Spleen (tissue), 7 donors: ENCODE measurements at regions not wholly inside any gene's neighbourhood (a gene's known extent, or its start where the extent isn't known, plus 50 kb on each side); places are given as distances from the start of the nearest gene placed in this dataset.

Experiments
- POLR2A ChIP-seq, 3 donors: fragments of 450-650 bp; IDR thresholded peaks; one replicate each; pipeline ENCODE4 v1.5.1; 2017; ENCODE audit warnings: antibody characterized with exemption in 3 of 3, mild to moderate bottlenecking in 1 of 3
- POLR2AphosphoS5 ChIP-seq, 3 donors: sonication (generic); formaldehyde crosslinking; IDR thresholded peaks; one replicate each; pipeline ENCODE4 v1.5.1; 2017; ENCODE audit warnings: antibody characterized with exemption in 3 of 3
- TF ChIP-seq, protein P1 (sequence below), 11 experiments: fragments of 200-600 bp in 7 of 11; fragments of 450-650 bp in 4 of 11; sonication (generic) in 4 of 11; IDR thresholded peaks in 8 of 11; conservative IDR thresholded peaks in 3 of 11; 1 replicate in 7 of 11; 2 replicates in 4 of 11; pipeline versions ENCODE4 v1.4.0 to v1.8.0; 2016 to 2021; ENCODE audit warnings: antibody characterized with exemption in 11 of 11, inconsistent platforms in 4 of 11, mild to moderate bottlenecking in 1 of 11
- donor health status: DM: no; HTN: no; CAD: no; lungs with moderate emphysema.
- donor health status: DM: no; HTN: no; CAD: no.
- donor health status: DM: no; HTN: no; CAD: no.

GRCh38 chr21:28568692-28569091 lies 424.0 kb downstream of the LTN1 start:
- TF ChIP-seq POLR2A (IDR thresholded peaks at IDR 0.05) (no peak), POLR2AphosphoS5 (IDR thresholded peaks at IDR 0.05) (no peak)
- TF ChIP-seq, protein P1, sequence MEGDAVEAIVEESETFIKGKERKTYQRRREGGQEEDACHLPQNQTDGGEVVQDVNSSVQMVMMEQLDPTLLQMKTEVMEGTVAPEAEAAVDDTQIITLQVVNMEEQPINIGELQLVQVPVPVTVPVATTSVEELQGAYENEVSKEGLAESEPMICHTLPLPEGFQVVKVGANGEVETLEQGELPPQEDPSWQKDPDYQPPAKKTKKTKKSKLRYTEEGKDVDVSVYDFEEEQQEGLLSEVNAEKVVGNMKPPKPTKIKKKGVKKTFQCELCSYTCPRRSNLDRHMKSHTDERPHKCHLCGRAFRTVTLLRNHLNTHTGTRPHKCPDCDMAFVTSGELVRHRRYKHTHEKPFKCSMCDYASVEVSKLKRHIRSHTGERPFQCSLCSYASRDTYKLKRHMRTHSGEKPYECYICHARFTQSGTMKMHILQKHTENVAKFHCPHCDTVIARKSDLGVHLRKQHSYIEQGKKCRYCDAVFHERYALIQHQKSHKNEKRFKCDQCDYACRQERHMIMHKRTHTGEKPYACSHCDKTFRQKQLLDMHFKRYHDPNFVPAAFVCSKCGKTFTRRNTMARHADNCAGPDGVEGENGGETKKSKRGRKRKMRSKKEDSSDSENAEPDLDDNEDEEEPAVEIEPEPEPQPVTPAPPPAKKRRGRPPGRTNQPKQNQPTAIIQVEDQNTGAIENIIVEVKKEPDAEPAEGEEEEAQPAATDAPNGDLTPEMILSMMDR (IDR thresholded peaks at IDR 0.05 in 8 of 11, conservative IDR thresholded peaks at IDR 0.05 in 3 of 11), result no peak
